ENCODE measurements at regions not wholly inside any gene's neighbourhood (a gene's known extent, or its start where the extent isn't known, plus 50 kb on each side); places are given as distances from the start of the nearest gene placed in this dataset.

GRCh38 chr3:159844801-159845261, 143.8 kb upstream of the IL12A start:
- ATAC-seq = no peak
- Histone ChIP-seq H3K27ac (no peak overlapping the region), H3K4me3 (no peak overlapping the region), H3K27me3 (no peaks in the 10 kb centered on the region), H3K9me3 (no peaks in the 10 kb centered on the region), H3K4me1 (peaks cover 0 to 16% (median 3%) of the 10 kb centered on the region in 4 donors), H3K36me3 (no peaks in the 10 kb centered on the region)
- no peak for TF ChIP-seq POLR2A (IDR thresholded peaks at IDR 0.05)
- no peak for TF ChIP-seq CTCF (IDR thresholded peaks at IDR 0.05)
- no peak for DNase-seq
- WGBS (ENCODE audit: insufficient coverage, low coverage, low lambda C conversion rate, missing lambda C conversion rate) = 75% methylated on average over 3 of the region's 4 CpGs
- intact Hi-C loops (cut with DNase I) = no loop called here

- ATAC-seq (no peak), DNase-seq (no peak)
- TF ChIP-seq CTCF (IDR thresholded peaks at IDR 0.05) = no peak
- TF ChIP-seq POLR2A (IDR thresholded peaks at IDR 0.05) = no peak
- intact Hi-C loops (cut with DNase I) = no loop called here
- Histone ChIP-seq H3K9me3 (no peaks in the 10 kb centered on the region), H3K36me3 (no peaks in the 10 kb centered on the region), H3K27ac (no peak overlapping the region), H3K4me3 (no peak overlapping the region), H3K27me3 (no peaks in the 10 kb centered on the region), H3K4me1 (peaks cover 0 to 14% (median 3%) of the 10 kb centered on the region in 4 donors)
- no CpG with 5 or more reads among the region's 3 CpGs for WGBS (ENCODE audit: insufficient coverage, low coverage, low lambda C conversion rate, missing lambda C conversion rate)
Observed at GRCh38 chr3:159845737-159846136, 142.9 kb upstream of the IL12A start.

- no peak for DNase-seq
- TF ChIP-seq CTCF (IDR thresholded peaks at IDR 0.05) (no peak), POLR2A (IDR thresholded peaks at IDR 0.05) (no peak)
- H3K4me3 ChIP-seq = no peak overlapping the region
- H3K27ac ChIP-seq = no peak overlapping the region
- H3K36me3 ChIP-seq = no peaks in the 10 kb centered on the region
- H3K27me3 ChIP-seq = no peaks in the 10 kb centered on the region
- no peaks in the 10 kb centered on the region for H3K9me3 ChIP-seq
- peaks cover 0 to 13% (median 4%) of the 10 kb centered on the region in 4 donors for H3K4me1 ChIP-seq
- intact Hi-C loops (cut with DNase I) = no loop called here
- WGBS (ENCODE audit: insufficient coverage, low coverage, low lambda C conversion rate, missing lambda C conversion rate) = 43% methylated on average over 1 of the region's 1 CpG
- ATAC-seq = no peak
Observed at GRCh38 chr3:159846255-159846654, 142.4 kb upstream of the IL12A start.

- intact Hi-C loops (cut with DNase I) = no loop called here
- Histone ChIP-seq H3K4me3 (no peak overlapping the region), H3K27me3 (no peaks in the 10 kb centered on the region), H3K9me3 (no peaks in the 10 kb centered on the region), H3K4me1 (peaks cover 0 to 23% (median 10%) of the 10 kb centered on the region in 4 donors), H3K27ac (no peak overlapping the region), H3K36me3 (no peaks in the 10 kb centered on the region)
- WGBS (ENCODE audit: insufficient coverage, low coverage, low lambda C conversion rate, missing lambda C conversion rate) = 73% methylated on average over 3 of the region's 3 CpGs
- DNase-seq (no peak), ATAC-seq (no peak)
- no peak for TF ChIP-seq CTCF (IDR thresholded peaks at IDR 0.05)
- no peak for TF ChIP-seq POLR2A (IDR thresholded peaks at IDR 0.05)
Observed at GRCh38 chr3:159848348-159849118, 140.1 kb upstream of the IL12A start.
